ENCODE measurements at regions not wholly inside any gene's neighbourhood (a gene's known extent, or its start where the extent isn't known, plus 50 kb on each side); places are given as distances from the start of the nearest gene placed in this dataset.

DNA sequence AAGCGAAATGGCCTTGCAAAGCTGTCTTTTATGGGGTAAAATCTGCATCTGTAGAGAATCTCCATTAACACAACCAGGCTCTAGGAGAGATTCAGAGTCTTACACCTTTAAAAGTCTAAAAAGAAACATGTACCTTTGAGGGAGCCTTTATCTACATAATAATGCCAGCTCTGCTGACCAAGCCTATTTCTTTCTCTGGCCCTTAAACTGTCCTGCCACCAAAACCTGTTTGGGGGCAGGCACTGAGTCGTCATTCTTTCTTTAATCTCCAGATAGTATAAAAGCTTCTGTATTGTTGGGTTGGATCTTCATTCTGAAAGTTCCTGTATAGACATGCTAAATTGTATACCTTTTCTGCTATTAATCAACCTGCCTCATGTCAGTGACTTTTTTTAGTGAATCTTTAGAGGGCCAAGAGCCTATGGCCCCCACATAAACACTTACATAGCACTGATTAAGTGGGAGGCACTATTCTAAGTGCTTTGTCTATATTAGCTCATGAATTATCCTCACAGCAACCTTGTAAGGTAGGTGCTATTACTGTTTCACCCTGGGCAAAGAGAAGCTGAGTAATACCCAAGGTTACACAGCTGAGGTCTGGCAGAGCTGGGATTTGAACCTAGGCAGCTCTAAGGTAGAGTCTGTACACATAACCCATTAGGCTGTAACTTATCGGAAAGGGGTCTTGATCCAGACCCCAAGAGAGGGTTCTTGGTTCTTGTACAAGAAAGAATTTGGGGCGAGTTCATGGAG is 232.3 kb upstream of the DTNBP1 start:
- ChIA-PET POLR2A (interaction anchor here (0.6 to 1.2 kb wide), 6 partner anchors 16 to 1455 kb away, joined by 3 to 5 read pairs (median 3); partner anchors contain the start of gene DTNBP1), CTCF (ENCODE audit: unreplicated experiment) (no interaction called here)
- Histone ChIP-seq H3K4me2 (ENCODE audit: low read length) (no peak overlapping the region), H3K9me2 (ENCODE audit: insufficient read depth, low read length) (no peaks in the 10 kb centered on the region), H3K36me3 (ENCODE audit: insufficient read depth, low read length) (no peaks in the 10 kb centered on the region), H4K20me1 (ENCODE audit: insufficient read depth, low read length) (no peaks in the 10 kb centered on the region), H3K9me3 (ENCODE audit: low read length) (peaks cover 18% of the 10 kb centered on the region; the same call in 1 of the 2 replicates), H3K4me3 (ENCODE audit: low read depth, low read length, poor library complexity, severe bottlenecking) (no peak overlapping the region), H2AFZ (ENCODE audit: low read length) (no peak overlapping the region), H3K4me1 (ENCODE audit: insufficient read depth, low read length, poor library complexity, severe bottlenecking) (peaks cover 19% of the 10 kb centered on the region), H3K79me2 (ENCODE audit: insufficient read depth, low read depth, low read length) (no peaks in the 10 kb centered on the region), H3K27ac (ENCODE audit: low read depth, low read length, poor library complexity, severe bottlenecking) (no peak overlapping the region)
- no TSS peak for BruUV-seq (replicated peaks)
- TF ChIP-seq, protein P1, sequence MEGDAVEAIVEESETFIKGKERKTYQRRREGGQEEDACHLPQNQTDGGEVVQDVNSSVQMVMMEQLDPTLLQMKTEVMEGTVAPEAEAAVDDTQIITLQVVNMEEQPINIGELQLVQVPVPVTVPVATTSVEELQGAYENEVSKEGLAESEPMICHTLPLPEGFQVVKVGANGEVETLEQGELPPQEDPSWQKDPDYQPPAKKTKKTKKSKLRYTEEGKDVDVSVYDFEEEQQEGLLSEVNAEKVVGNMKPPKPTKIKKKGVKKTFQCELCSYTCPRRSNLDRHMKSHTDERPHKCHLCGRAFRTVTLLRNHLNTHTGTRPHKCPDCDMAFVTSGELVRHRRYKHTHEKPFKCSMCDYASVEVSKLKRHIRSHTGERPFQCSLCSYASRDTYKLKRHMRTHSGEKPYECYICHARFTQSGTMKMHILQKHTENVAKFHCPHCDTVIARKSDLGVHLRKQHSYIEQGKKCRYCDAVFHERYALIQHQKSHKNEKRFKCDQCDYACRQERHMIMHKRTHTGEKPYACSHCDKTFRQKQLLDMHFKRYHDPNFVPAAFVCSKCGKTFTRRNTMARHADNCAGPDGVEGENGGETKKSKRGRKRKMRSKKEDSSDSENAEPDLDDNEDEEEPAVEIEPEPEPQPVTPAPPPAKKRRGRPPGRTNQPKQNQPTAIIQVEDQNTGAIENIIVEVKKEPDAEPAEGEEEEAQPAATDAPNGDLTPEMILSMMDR (conservative IDR thresholded peaks at IDR 0.05; ENCODE audit: low read length): no peak
- TF ChIP-seq EZH2phosphoT487 (IDR thresholded peaks at IDR 0.05; ENCODE audit: borderline replicate concordance, low read depth, low read length): no peak
- DNase-seq (ENCODE audit: low spot score): no peak
- intact Hi-C loops (cut with micrococcal nuclease; ENCODE audit: unreplicated experiment): loop anchor here (5.0 kb wide), 1 partner anchor 312 kb away; no protein-coding TSS in a partner anchor

- Histone ChIP-seq H3K9me2 (ENCODE audit: insufficient read depth, low read length) (no peaks in the 10 kb centered on the region), H3K4me3 (ENCODE audit: low read depth, low read length, poor library complexity, severe bottlenecking) (no peak overlapping the region), H3K36me3 (ENCODE audit: insufficient read depth, low read length) (no peaks in the 10 kb centered on the region), H3K79me2 (ENCODE audit: insufficient read depth, low read depth, low read length) (no peaks in the 10 kb centered on the region), H3K27ac (ENCODE audit: low read depth, low read length, poor library complexity, severe bottlenecking) (no peak overlapping the region), H3K4me1 (ENCODE audit: insufficient read depth, low read length, poor library complexity, severe bottlenecking) (peaks cover 12% of the 10 kb centered on the region), H4K20me1 (ENCODE audit: insufficient read depth, low read length) (no peaks in the 10 kb centered on the region), H3K9me3 (ENCODE audit: low read length) (peaks cover 18% of the 10 kb centered on the region; the same call in 1 of the 2 replicates), H2AFZ (ENCODE audit: low read length) (no peak overlapping the region), H3K4me2 (ENCODE audit: low read length) (no peak overlapping the region)
- TF ChIP-seq, protein P1 (conservative IDR thresholded peaks at IDR 0.05; ENCODE audit: low read length): peak; percentile 85
- TF ChIP-seq EZH2phosphoT487 (IDR thresholded peaks at IDR 0.05; ENCODE audit: borderline replicate concordance, low read depth, low read length): no peak
- ChIA-PET CTCF (ENCODE audit: unreplicated experiment) (no interaction called here), POLR2A (interaction anchor here (0.6 to 1.4 kb wide), 2 partner anchors 12 to 273 kb away, joined by 3 to 4 read pairs; no protein-coding TSS in a partner anchor)
- BruUV-seq (replicated peaks): no TSS peak
- DNase-seq (ENCODE audit: low spot score): peak; percentile 57
- intact Hi-C loops (cut with micrococcal nuclease; ENCODE audit: unreplicated experiment): no loop called here
Measured at GRCh38 chr6:15893556-15894253, 230.9 kb upstream of the DTNBP1 start.

All from OCI-LY7 (cell line).